C1 segment of cervical spinal cord (tissue), 14 donors: ENCODE measurements at regions not wholly inside any gene's neighbourhood (a gene's known extent, or its start where the extent isn't known, plus 50 kb on each side); places are given as distances from the start of the nearest gene placed in this dataset.
"Not testable (repeated sequence)": the region's sequence is repeated elsewhere in the genome, so short reads cannot be mapped to it uniquely, and the experiment has no call there.

Experiments used
- DNase-seq, 14 donors: peaks; one replicate each; lab custom pipeline; 2025; lab: John Stamatoyannopoulos, UW

DNA sequence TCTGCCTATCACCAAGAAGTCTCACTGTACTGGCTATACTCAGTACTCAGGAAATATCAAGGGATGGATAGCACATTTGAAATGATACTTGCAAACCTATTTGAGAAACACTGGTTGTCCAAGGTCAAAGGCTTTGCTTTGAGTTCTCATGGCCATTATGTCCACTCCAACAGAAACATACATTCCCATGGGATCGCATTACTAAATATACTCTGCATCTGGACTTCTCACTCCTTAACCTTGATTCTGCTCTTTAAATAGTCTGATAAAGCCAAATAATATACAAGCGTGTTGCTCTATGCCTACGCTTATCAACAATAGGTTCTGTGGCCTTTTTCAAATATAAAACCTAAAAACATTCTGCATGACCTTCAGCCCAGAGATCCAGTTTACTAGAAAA is 1054.8 kb downstream of the MRPL39 start:
- no peak for DNase-seq

GRCh38 chr21:24545807-24546361 is 1061.4 kb downstream of the MRPL39 start:
- no peak for DNase-seq

DNA sequence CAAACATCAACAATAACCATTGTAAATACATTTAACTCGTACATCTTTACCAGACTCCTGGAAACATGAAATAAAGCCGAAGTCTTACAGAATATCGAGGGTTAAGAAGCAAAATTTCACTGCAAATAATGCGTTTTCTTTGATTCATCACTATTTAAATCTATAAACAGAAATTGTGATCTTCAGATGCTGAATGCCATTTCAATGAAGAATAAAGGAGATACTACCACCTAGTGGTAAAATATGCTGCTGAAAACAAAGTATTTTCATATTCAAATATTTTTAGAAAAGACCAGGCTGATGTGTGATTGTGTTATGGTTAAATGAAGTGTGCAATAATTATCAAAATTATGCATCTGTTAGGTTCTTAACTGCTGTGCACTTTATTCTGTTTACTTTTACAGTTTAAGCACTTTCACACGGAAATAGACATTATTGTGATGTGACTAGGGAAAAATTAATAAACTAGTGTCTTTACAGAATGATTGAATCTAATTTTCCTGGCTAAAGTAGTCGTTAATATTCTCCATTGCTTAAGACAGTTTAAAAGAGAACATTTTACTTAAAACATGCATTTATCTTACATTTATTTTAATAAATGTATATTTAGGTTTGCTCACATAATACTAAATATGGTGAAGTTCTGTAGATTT is 1093.1 kb downstream of the MRPL39 start:
- DNase-seq: no peak

GRCh38 chr21:24509131-24509530 is 1098.2 kb downstream of the MRPL39 start:
- no peak for DNase-seq

DNA sequence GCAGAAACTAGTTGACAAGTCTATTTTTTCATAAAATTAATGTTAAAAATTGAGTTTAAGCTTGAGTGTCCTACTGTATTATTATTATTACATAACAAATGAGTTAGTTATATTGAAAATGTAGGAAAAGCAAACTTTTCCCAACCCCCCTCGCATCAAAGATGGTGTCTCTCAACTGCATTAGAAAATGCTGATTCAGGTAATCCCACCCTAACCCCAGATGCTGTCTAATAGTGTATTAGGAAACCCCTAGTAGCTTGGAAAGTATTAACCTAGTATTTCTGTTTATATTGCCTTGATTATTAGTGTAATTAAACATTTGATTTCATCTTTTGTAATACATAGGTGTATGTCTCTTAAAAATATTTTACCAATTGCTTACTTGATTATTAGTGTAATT is 1120.3 kb downstream of the MRPL39 start:
- DNase-seq: no peak

GRCh38 chr21:24483361-24483760 is 1123.9 kb downstream of the MRPL39 start:
- not testable (repeated sequence) for DNase-seq

- DNase-seq: no peak
Observed at GRCh38 chr21:24470852-24471251, 1136.4 kb downstream of the MRPL39 start.

DNA sequence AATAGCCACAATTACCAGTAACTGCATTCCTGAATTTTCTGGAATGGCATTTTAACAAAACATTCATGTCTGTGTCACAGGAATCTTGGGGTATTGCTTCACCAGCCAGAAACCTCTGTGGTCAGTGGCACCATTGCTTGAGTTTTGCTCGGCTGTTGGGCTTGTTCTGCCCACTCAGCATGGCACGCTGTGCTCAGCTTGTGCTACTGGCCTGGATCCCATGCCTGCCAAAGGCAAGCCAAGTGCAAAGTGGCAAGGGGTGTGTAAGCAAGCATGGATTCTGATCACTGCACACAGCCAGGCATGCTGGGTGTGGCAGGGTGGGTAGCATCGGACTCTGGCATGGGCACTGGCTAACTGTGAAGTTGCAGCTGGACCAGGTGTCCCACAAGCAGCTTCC is 1150.9 kb downstream of the MRPL39 start:
- no peak for DNase-seq

DNA sequence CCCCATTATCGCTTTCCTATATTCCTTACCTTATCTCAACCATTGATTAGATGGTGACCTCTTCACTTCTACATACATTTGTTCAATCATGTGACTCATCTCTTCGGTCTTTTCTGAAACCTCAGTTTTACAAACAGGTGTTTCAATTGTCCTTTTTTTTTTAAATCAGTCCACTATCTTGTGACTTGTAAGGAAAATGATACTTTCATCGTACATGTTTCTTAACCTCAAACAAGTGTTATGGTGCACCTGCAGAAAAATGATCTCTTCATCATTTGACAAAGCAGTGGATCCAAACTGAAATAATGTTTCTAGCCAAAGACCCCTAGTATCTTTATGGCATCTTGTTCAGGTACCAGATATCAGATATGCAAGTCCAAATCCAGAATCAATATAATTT is 1157.2 kb downstream of the MRPL39 start:
- no peak for DNase-seq

DNA sequence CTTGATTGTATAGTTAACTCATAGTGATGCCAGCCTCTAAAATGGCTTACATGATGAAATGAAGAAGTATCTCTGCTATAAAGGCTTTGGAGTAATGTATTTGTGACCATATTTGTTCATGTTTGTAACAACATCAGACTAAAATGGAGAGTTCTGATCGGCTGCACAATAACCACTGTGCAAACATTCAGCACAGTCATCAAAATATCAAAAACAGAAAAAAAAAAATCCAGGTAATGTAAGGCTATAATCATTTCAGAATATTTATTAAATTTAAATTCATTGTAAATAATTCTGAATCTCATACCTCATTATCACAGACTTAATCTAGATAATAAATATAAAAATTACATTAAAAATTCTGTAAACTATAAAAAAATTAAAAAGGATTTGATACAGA is 1161.8 kb downstream of the MRPL39 start:
- DNase-seq: no peak

DNA sequence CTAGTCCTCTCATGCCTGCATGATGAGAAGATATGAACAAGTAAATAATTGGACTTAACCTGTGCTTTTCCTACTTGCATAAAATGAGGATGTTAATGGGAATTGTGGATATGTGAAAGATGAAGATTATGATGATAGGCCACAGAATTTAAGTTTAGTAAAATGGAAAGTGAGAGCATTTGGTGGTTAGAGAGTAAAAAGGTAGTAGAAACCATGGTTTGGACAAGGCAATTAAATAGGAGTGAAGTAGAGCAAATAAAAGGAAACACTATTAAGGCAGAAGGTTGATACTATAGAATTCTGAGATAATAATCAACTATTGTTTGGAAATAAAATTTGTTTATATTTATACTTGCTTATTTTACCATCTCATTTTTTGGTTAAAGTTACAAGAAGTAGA is 1162.5 kb downstream of the MRPL39 start:
- no peak for DNase-seq

DNA sequence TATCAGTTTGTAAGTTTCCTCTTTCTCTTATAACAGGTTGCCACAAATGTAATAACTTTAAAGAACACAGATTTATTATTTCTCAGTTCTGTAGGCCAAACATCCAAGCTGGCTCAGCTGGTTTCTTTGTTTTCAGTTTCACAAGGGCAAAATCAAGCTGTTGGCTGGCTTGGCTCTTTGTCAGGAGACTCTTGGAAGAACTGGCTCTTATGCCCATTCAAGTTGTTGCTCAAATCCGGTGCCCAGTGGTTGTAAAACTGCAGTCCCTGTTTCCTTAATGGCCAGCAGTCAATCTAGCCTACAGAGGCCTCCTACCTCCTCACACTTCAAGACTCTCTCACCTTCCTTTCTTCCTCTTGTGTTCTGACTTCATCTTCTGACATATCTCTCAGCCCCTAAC is 1171.0 kb downstream of the MRPL39 start:
- no peak for DNase-seq

GRCh38 chr21:24428591-24429199 is 1178.6 kb downstream of the MRPL39 start:
- no peak for DNase-seq

- DNase-seq: no peak
Observed at GRCh38 chr21:24424776-24425175, 1182.5 kb downstream of the MRPL39 start.

- no peak for DNase-seq
Observed at GRCh38 chr21:24423546-24423945, 1183.7 kb downstream of the MRPL39 start.

DNA sequence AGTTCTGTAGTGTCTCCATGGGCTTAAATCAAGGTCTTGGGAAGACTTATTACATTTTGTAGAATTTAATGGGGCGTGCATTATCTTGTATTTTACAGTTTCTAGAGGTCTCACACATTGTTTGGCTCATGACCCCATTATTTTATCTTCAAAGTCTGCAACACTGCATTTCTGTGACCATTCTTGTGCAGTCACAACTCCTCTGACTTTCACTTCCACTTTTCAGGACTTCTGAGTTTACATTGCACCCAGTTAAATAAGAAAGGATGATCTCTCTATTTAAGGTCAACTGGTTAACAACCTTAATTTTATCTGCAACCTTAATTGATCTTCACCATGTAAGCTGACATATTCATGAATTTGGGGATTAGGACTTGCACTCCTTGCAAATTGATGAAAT is 1186.6 kb downstream of the MRPL39 start:
- DNase-seq: no peak

GRCh38 chr21:24419641-24420040 is 1187.6 kb downstream of the MRPL39 start:
- not testable (repeated sequence) for DNase-seq

DNA sequence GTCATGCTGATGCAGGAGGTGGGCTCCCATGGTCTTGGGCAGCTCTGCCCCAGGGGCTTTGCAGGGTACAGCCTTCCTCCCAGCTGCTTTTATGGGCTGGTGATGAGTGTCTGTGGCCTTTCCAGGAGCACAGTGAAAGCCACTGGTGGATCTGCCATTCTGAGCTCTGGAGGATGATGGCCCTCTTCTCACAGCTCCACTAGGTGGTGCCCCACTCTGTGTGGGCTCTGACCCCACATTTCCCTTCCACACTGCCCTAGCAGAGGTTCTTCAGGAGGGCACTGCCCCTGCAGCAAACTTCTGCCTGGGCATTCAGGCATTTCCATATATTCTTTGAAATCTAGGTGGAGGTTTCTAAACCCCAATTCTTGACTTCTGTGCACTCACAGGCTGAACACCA is 1188.6 kb downstream of the MRPL39 start:
- no peak for DNase-seq

- no peak for DNase-seq
Observed at GRCh38 chr21:24411429-24411828, 1195.9 kb downstream of the MRPL39 start.

- no peak for DNase-seq
Observed at GRCh38 chr21:24403221-24403620, 1204.1 kb downstream of the MRPL39 start.

- no peak for DNase-seq
Observed at GRCh38 chr21:24395320-24395923, 1211.9 kb downstream of the MRPL39 start.

DNA sequence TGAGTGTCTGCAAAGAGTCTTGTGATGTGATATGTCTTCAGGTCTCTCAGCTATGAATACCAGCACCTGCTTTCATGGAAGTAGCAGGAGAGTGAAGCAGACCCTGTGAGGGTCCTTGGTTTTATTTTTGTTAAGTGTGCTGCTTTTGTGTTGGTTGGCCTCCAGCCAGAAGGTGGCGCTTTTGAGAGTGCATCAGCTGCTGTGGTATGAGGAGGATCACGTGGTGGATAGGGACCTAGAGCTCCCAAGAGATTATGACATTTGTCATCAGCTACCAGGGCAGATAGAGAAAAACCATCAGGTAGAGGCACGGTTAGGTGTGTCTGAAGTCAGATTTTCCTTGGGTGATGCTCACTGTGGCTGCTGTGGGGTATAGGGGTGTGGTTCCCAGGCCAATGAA is 1232.1 kb downstream of the MRPL39 start:
- DNase-seq: no peak

DNA sequence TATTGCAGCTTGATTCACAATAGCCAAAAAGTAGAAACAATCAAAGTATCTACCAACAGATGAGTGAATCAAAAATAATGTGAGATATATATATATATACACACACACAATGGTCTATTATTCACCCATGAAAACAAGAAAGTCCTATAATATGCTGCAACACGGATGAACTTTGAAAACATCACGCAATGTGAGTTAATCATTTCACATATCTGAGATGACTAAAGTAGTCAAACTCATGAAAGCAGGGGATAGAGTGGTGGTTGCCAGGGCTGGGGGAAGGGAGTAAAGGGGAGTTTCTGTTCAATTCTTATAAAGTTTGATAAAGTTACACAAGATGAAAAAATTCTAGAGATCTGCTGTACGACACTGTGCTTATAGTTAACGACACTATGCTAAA is 1234.8 kb downstream of the MRPL39 start:
- no peak for DNase-seq
